WERI-Rb-1 (cell line): ENCODE measurements at regions not wholly inside any gene's neighbourhood (a gene's known extent, or its start where the extent isn't known, plus 50 kb on each side); places are given as distances from the start of the nearest gene placed in this dataset.
"Not testable (repeated sequence)": the region's sequence is repeated elsewhere in the genome, so short reads cannot be mapped to it uniquely, and the experiment has no call there.

ENCODE experiments used
- DNase-seq: peaks from one replicate; pipeline ENCODE4 v3.0.0-alpha.2; 2020
- H3K27ac ChIP-seq: fragments of 250-450 bp; sonication (Bioruptor Pico); 2 replicates; pipeline ENCODE4 v1.5.1; 2020; ENCODE audit warnings: mild to moderate bottlenecking, moderate library complexity
- H3K27me3 ChIP-seq: fragments of 250-450 bp; sonication (Bioruptor Pico); 2 replicates; pipeline ENCODE4 v1.5.1; 2021; ENCODE audit warnings: mild to moderate bottlenecking, low read depth, moderate library complexity; ENCODE audit not compliant: insufficient read depth, severe bottlenecking
- H3K36me3 ChIP-seq: fragments of 250-450 bp; sonication (Bioruptor Pico); 2 replicates; pipeline ENCODE4 v1.5.1; 2020; ENCODE audit warnings: mild to moderate bottlenecking, moderate library complexity
- H3K4me3 ChIP-seq: 2 replicates; pipeline ENCODE4 v1.5.1; 2011; ENCODE audit warnings: low read depth, mild to moderate bottlenecking, control low read depth, low read length
- H3K9me3 ChIP-seq: fragments of 250-450 bp; sonication (Bioruptor Pico); 2 replicates; pipeline ENCODE4 v1.5.1; 2021; ENCODE audit warnings: mild to moderate bottlenecking, moderate library complexity; ENCODE audit not compliant: severe bottlenecking
- TF ChIP-seq, protein P1 (sequence below): IDR thresholded peaks from 2 replicates; pipeline ENCODE4 v1.5.1; 2011; ENCODE audit warnings: low read depth, mild to moderate bottlenecking, control low read depth, inconsistent platforms, low read length

GRCh38 chr10:76618641-76619040 lies 1019.0 kb downstream of the KCNMA1 start:
- TF ChIP-seq, protein P1, sequence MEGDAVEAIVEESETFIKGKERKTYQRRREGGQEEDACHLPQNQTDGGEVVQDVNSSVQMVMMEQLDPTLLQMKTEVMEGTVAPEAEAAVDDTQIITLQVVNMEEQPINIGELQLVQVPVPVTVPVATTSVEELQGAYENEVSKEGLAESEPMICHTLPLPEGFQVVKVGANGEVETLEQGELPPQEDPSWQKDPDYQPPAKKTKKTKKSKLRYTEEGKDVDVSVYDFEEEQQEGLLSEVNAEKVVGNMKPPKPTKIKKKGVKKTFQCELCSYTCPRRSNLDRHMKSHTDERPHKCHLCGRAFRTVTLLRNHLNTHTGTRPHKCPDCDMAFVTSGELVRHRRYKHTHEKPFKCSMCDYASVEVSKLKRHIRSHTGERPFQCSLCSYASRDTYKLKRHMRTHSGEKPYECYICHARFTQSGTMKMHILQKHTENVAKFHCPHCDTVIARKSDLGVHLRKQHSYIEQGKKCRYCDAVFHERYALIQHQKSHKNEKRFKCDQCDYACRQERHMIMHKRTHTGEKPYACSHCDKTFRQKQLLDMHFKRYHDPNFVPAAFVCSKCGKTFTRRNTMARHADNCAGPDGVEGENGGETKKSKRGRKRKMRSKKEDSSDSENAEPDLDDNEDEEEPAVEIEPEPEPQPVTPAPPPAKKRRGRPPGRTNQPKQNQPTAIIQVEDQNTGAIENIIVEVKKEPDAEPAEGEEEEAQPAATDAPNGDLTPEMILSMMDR, result no peak
- no peak for DNase-seq

GRCh38 chr10:76618171-76618570 lies 1019.4 kb downstream of the KCNMA1 start:
- Histone ChIP-seq H3K4me3 (no peak overlapping the region), H3K27me3 (no peaks in the 10 kb centered on the region), H3K36me3 (no peaks in the 10 kb centered on the region), H3K27ac (no peak overlapping the region), H3K9me3 (no peaks in the 10 kb centered on the region)
- TF ChIP-seq, protein P1, result no peak
- no peak for DNase-seq

More at GRCh38 chr10:76618641-76619040, 1019.0 kb downstream of the KCNMA1 start:
- Histone ChIP-seq H3K9me3 (no peaks in the 10 kb centered on the region), H3K27me3 (no peaks in the 10 kb centered on the region), H3K36me3 (no peaks in the 10 kb centered on the region), H3K4me3 (no peak overlapping the region), H3K27ac (no peak overlapping the region)

DNA sequence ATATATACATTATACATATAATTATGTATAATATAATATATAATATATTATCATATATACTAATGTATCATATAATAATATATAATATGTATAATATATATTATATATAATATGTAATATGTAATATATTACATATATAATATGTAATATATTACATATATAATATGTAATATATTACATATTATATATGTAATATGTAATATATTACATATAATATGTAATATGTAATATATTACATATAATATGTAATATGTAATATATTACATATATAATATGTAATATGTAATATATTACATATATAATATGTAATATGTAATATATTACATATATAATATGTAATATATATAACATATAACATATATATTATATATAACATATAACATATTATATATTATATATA lies 1020.9 kb downstream of the KCNMA1 start:
- not testable (repeated sequence) for H3K27ac ChIP-seq, H3K9me3 ChIP-seq, H3K4me3 ChIP-seq, DNase-seq, H3K36me3 ChIP-seq, H3K27me3 ChIP-seq

DNA sequence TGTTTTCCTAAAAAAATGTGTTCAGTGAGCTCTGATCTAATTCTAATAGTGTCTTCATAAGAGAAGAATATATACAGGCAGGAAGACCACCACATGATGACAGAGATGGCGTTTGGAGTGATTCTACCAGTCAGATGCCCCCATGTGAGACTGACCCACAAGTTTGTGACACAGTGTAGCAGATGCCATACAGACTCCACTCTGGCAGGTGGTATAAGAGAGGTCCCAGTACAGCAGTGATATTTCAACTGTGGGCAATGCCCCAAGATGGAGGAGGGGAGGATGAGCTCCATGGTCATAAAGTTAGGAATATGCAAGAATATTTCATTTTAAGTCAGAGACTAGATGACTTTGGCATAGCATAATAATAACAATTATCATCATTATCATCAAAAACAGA lies 1022.6 kb downstream of the KCNMA1 start:
- Histone ChIP-seq H3K36me3 (no peaks in the 10 kb centered on the region), H3K4me3 (no peak overlapping the region), H3K27ac (no peak overlapping the region), H3K9me3 (no peaks in the 10 kb centered on the region), H3K27me3 (no peaks in the 10 kb centered on the region)
- DNase-seq, result no peak
- TF ChIP-seq, protein P1, result no peak
